Panc1 (cell line): ENCODE measurements at regions not wholly inside any gene's neighbourhood (a gene's known extent, or its start where the extent isn't known, plus 50 kb on each side); places are given as distances from the start of the nearest gene placed in this dataset.

Experiments
- ATAC-seq: fragments of 200-7000 bp; cut with Tn5 transposase; 2 replicates; pipeline ENCODE4 v1.9.1; 2020; ENCODE audit warnings: mild to moderate bottlenecking, moderate library complexity
- BruUV-seq: library from RNA; stranded (reverse); fragments of 400-500 nt; replicated peaks from 2 replicates; lab custom pipeline; 2021; lab: Mats Ljungman, UMichigan
- CTCF ChIA-PET: fragments of 300-600 bp; sonication (Branson Sonifier 250); formaldehyde crosslinking; loops from one replicate; lab custom pipeline; 2022; ENCODE audit warnings: antibody characterized with exemption; lab: Charles Lee
- POLR2A ChIA-PET: fragments of 300-600 bp; sonication (Branson Sonifier 250); formaldehyde crosslinking; loops from one replicate; lab custom pipeline; 2022; ENCODE audit warnings: antibody characterized with exemption; lab: Charles Lee
- DNase-seq: peaks from one replicate; pipeline ENCODE4 v3.0.0-alpha.2; 2010; ENCODE audit warnings: low read depth, low spot score
- H3K27ac ChIP-seq: 2 replicates; pipeline ENCODE4 v1.5.1; 2011; ENCODE audit warnings: mild to moderate bottlenecking, low read length, inconsistent platforms
- H3K27me3 ChIP-seq: fragments of 200-500 bp; sonication (Bioruptor generic); 2 replicates; pipeline ENCODE4 v1.6.0; 2014; ENCODE audit warnings: low read length, inconsistent platforms; ENCODE audit not compliant: control insufficient read depth, insufficient read depth
- H3K36me3 ChIP-seq: fragments of 200-500 bp; sonication (Bioruptor generic); 2 replicates; pipeline ENCODE4 v1.5.1; 2014; ENCODE audit warnings: inconsistent platforms, mild to moderate bottlenecking, low read length, moderate library complexity; ENCODE audit not compliant: control insufficient read depth, insufficient read depth
- H3K4me1 ChIP-seq: 2 replicates; pipeline ENCODE4 v1.5.1; 2011; ENCODE audit warnings: inconsistent platforms, mild to moderate bottlenecking, low read length, moderate library complexity; ENCODE audit not compliant: control insufficient read depth, insufficient read depth
- H3K4me3 ChIP-seq, 2 experiments: 2 replicates each; pipeline ENCODE4 v1.5.1; 2011 to 2012; ENCODE audit warnings: low read depth in 2 of 2, low read length in 2 of 2, mild to moderate bottlenecking in 2 of 2, inconsistent platforms in 1 of 2, moderate library complexity in 1 of 2
- H3K9me3 ChIP-seq: fragments of 200-500 bp; sonication (Bioruptor generic); 2 replicates; pipeline ENCODE4 v1.5.1; 2014; ENCODE audit warnings: low read depth, mild to moderate bottlenecking, inconsistent platforms, low read length, moderate library complexity; ENCODE audit not compliant: control insufficient read depth, insufficient read depth
- POLR2AphosphoS5 ChIP-seq: IDR thresholded peaks from 2 replicates; pipeline ENCODE4 v1.6.1; 2012; ENCODE audit warnings: mild to moderate bottlenecking, low read depth, low read length, moderate library complexity
- SIN3A ChIP-seq: IDR thresholded peaks from 2 replicates; pipeline ENCODE4 v1.6.1; 2012; ENCODE audit warnings: low read depth, mild to moderate bottlenecking, low read length, moderate library complexity, borderline replicate concordance; ENCODE audit not compliant: insufficient read depth
- TCF7L2 ChIP-seq: IDR thresholded peaks from 2 replicates; pipeline ENCODE4 v1.6.1; 2011; ENCODE audit warnings: mild to moderate bottlenecking, low read depth, low read length, inconsistent platforms
- in situ Hi-C: cut with HindIII; loops from 2 replicates; pipeline ENCODE4 v1.10.0; 2016; ENCODE audit warnings: low sequenced_read_pairs, low pct_unique_long_range_greater_than_20kb
- intact Hi-C: fragments of 100-400 bp; cut with micrococcal nuclease; formaldehyde crosslinking; loops from one replicate; pipeline ENCODE4 v1.10.0; 2022; ENCODE audit not compliant: unreplicated experiment
- TF ChIP-seq, protein P1 (sequence below): fragments of 450-650 bp; IDR thresholded peaks from 2 replicates; pipeline ENCODE4 v1.5.1; 2017; ENCODE audit warnings: mild to moderate bottlenecking
- TF ChIP-seq, protein P2 (sequence below), 2 experiments: IDR thresholded peaks; 2 replicates each; pipeline ENCODE4 v1.6.1; 2011 to 2012; ENCODE audit warnings: low read depth in 2 of 2, control low read depth in 1 of 2, low read length in 1 of 2, mild to moderate bottlenecking in 1 of 2, moderate library complexity in 1 of 2; ENCODE audit not compliant: insufficient read depth in 1 of 2

DNA sequence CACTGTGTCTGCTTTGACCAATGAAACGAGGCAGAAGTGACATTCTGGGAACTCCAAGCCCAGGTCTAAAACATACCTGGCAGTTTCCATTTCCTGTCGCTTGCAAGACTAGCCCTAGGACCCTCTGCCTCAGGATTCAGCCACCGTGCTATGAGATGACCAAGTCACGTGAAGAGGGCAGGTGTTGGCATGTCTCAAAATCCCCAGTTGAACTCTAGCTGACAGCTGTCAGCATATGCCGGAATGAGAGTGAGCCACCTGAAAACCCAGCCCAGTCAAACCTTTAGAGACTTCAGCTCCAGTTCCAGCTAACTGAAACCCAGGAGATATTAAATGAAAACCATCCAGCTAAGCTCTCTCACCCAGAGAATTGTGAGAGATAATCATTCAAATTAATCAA is 89.9 kb upstream of the PPP1R3A start:
- in situ Hi-C loops (no loop called here), intact Hi-C loops (no loop called here)
- ATAC-seq (no peak), DNase-seq (no peak)
- H3K9me3 ChIP-seq = no peaks in the 10 kb centered on the region
- BruUV-seq = no TSS peak
- H3K4me1 ChIP-seq = no peaks in the 10 kb centered on the region
- TF ChIP-seq POLR2AphosphoS5 (no peak), TCF7L2 (no peak), SIN3A (no peak)
- TF ChIP-seq, protein P1, sequence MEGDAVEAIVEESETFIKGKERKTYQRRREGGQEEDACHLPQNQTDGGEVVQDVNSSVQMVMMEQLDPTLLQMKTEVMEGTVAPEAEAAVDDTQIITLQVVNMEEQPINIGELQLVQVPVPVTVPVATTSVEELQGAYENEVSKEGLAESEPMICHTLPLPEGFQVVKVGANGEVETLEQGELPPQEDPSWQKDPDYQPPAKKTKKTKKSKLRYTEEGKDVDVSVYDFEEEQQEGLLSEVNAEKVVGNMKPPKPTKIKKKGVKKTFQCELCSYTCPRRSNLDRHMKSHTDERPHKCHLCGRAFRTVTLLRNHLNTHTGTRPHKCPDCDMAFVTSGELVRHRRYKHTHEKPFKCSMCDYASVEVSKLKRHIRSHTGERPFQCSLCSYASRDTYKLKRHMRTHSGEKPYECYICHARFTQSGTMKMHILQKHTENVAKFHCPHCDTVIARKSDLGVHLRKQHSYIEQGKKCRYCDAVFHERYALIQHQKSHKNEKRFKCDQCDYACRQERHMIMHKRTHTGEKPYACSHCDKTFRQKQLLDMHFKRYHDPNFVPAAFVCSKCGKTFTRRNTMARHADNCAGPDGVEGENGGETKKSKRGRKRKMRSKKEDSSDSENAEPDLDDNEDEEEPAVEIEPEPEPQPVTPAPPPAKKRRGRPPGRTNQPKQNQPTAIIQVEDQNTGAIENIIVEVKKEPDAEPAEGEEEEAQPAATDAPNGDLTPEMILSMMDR = no peak
- TF ChIP-seq, protein P2, sequence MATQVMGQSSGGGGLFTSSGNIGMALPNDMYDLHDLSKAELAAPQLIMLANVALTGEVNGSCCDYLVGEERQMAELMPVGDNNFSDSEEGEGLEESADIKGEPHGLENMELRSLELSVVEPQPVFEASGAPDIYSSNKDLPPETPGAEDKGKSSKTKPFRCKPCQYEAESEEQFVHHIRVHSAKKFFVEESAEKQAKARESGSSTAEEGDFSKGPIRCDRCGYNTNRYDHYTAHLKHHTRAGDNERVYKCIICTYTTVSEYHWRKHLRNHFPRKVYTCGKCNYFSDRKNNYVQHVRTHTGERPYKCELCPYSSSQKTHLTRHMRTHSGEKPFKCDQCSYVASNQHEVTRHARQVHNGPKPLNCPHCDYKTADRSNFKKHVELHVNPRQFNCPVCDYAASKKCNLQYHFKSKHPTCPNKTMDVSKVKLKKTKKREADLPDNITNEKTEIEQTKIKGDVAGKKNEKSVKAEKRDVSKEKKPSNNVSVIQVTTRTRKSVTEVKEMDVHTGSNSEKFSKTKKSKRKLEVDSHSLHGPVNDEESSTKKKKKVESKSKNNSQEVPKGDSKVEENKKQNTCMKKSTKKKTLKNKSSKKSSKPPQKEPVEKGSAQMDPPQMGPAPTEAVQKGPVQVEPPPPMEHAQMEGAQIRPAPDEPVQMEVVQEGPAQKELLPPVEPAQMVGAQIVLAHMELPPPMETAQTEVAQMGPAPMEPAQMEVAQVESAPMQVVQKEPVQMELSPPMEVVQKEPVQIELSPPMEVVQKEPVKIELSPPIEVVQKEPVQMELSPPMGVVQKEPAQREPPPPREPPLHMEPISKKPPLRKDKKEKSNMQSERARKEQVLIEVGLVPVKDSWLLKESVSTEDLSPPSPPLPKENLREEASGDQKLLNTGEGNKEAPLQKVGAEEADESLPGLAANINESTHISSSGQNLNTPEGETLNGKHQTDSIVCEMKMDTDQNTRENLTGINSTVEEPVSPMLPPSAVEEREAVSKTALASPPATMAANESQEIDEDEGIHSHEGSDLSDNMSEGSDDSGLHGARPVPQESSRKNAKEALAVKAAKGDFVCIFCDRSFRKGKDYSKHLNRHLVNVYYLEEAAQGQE (IDR thresholded peaks at IDR 0.05; ENCODE audit: insufficient read depth in 1 of 2, low read depth in 2 of 2, low read length in 1 of 2) = no peak
- H3K27ac ChIP-seq = no peak overlapping the region
- no peaks in the 10 kb centered on the region for H3K27me3 ChIP-seq
- CTCF ChIA-PET = no interaction called here
- no peak overlapping the region for H3K4me3 ChIP-seq
- POLR2A ChIA-PET = no interaction called here
- no peaks in the 10 kb centered on the region for H3K36me3 ChIP-seq

DNA sequence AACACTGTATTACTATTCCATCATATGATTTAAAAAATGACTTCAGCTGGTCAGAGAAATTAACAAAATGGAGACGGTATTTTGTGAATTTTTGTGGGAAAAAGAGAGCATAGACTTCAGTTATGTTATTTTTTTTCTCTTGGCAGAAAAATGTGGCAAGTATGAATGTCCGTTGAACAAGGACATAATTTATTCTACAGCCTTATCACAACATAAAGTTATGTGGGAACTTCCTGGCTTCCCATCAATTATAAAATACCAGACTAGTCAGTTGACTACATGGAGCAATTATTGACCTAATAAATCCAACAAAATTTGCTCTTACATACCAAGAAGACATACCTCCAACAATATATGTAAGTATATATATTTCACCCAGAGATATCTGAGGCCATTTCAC is 88.6 kb upstream of the PPP1R3A start:
- no peak overlapping the region for H3K27ac ChIP-seq
- TF ChIP-seq SIN3A (no peak), TCF7L2 (no peak), POLR2AphosphoS5 (no peak)
- TF ChIP-seq, protein P2 (IDR thresholded peaks at IDR 0.05; ENCODE audit: insufficient read depth in 1 of 2, low read depth in 2 of 2, low read length in 1 of 2) = no peak
- TF ChIP-seq, protein P1 = no peak
- no peaks in the 10 kb centered on the region for H3K9me3 ChIP-seq
- POLR2A ChIA-PET = no interaction called here
- DNase-seq (no peak), ATAC-seq (no peak)
- H3K4me3 ChIP-seq = no peak overlapping the region
- in situ Hi-C loops = no loop called here
- CTCF ChIA-PET = no interaction called here
- no peaks in the 10 kb centered on the region for H3K27me3 ChIP-seq
- intact Hi-C loops = no loop called here
- no TSS peak for BruUV-seq
- no peaks in the 10 kb centered on the region for H3K4me1 ChIP-seq
- H3K36me3 ChIP-seq = no peaks in the 10 kb centered on the region
